ENCODE measurements at regions not wholly inside any gene's neighbourhood (a gene's known extent, or its start where the extent isn't known, plus 50 kb on each side); places are given as distances from the start of the nearest gene placed in this dataset.
"Not testable (repeated sequence)": the region's sequence is repeated elsewhere in the genome, so short reads cannot be mapped to it uniquely, and the experiment has no call there.

- H3K9ac ChIP-seq, result no peak overlapping the region
- no peaks in the 10 kb centered on the region for H4K20me1 ChIP-seq
- no peaks in the 10 kb centered on the region; the same call in 1 of the 2 replicates for H3K4me1 ChIP-seq
- H3K36me3 ChIP-seq, result no peaks in the 10 kb centered on the region
- no peak for TF ChIP-seq Cebpa-rat (IDR thresholded peaks at IDR 0.05)
- H3K9me3 ChIP-seq, result no peaks in the 10 kb centered on the region
- H3K4me2 ChIP-seq, result no peak overlapping the region
- H3K4me3 ChIP-seq, result no peak overlapping the region
- no peaks in the 10 kb centered on the region for H3K27me3 ChIP-seq
- H3K27ac ChIP-seq, result no peak overlapping the region
Observed at GRCh38 chr2:64880193-64880951, 108.8 kb upstream of the SLC1A4 start.

DNA sequence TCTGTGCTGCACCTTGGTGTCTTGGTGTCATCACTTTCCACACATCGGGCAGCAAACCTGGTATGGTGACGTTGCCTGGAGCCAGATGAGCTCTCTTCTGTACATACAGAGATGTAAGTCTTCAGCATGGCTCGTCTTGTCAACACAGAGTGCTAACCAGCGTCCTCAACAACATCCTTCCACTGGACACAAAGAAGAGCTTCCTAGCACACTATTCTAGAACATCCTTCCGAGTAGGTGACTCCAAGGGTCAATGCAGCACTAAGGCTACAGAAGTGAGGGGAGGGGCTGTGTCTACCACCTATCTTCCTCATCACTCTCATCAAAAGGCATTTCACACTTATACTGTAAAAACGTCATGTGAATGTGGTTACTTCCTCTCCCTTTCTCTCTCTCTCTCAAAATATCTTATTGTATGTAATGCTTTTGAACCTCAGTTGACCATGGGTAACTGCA, 108.1 kb upstream of the SLC1A4 start:
- Histone ChIP-seq H3K36me3 (no peaks in the 10 kb centered on the region), H3K27ac (no peak overlapping the region), H3K4me3 (no peak overlapping the region), H3K4me1 (no peaks in the 10 kb centered on the region; the same call in 1 of the 2 replicates), H4K20me1 (no peaks in the 10 kb centered on the region), H3K4me2 (no peak overlapping the region; the same call in 1 of the 2 replicates), H3K9me3 (no peaks in the 10 kb centered on the region), H3K9ac (no peak overlapping the region), H3K27me3 (no peaks in the 10 kb centered on the region)
- TF ChIP-seq Cebpa-rat (IDR thresholded peaks at IDR 0.05), result no peak

DNA sequence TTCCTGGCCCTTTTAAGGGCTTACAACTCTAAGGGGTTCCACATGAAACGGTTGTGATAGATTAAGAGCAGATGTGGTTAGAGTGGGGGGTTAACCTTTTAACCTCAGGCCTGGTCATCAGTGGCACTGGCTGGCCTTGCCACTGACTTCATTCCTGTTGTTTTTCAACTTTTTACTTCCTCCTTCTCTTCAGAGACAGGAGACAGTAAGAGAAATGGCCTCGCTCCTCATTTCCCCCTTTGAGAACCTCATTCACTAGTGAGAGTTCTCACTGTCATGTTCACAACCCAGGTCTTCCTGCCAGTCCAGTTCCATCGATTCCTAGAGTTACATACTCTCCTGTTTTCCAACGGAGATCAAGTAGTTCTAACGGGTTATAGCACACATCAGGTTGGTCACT, 101.6 kb upstream of the SLC1A4 start:
- H3K27me3 ChIP-seq, result no peaks in the 10 kb centered on the region
- H3K9me3 ChIP-seq, result peaks cover 31% of the 10 kb centered on the region
- H3K4me3 ChIP-seq, result no peak overlapping the region
- H3K36me3 ChIP-seq, result no peaks in the 10 kb centered on the region
- no peak overlapping the region for H3K9ac ChIP-seq
- H4K20me1 ChIP-seq, result no peaks in the 10 kb centered on the region
- no peaks in the 10 kb centered on the region for H3K4me1 ChIP-seq
- no peak for TF ChIP-seq Cebpa-rat (IDR thresholded peaks at IDR 0.05)
- H3K4me2 ChIP-seq, result no peak overlapping the region
- no peak overlapping the region for H3K27ac ChIP-seq

DNA sequence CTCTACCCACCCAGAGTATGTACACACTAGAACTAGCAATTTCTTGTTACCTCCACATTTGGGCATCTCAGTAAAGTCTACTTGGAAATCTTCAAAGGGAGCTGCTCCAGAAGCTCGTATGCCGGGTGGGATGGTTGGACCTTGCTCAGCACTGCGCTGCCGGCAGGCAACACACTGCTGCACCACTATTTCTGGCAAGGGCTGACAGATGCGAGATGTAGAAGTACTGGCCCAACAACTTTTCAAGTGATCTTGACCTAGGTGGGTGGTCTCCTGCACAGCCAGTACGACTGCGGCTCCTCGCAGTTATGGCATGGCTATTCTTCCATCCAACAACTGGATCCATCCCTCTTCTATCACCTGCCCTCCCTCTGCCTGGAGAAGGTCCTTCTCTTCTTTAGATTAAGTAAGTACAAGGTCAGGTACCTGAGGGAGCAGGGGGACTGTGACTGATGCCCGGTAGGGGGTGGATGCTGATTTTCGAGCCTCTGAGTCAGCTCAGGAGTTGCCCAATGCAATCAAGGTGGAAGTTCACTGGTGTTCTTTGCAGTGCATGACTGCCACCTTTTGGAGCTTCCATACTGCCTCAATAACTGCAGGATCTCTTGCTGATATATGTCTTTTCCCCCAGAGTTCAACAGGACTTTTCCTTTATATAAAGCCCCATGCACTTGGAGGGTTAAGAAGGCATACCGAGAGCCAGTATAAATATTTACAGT, 100.4 kb upstream of the SLC1A4 start:
- H3K4me1 ChIP-seq, result no peaks in the 10 kb centered on the region
- no peak overlapping the region for H3K4me3 ChIP-seq
- H3K9ac ChIP-seq, result no peak overlapping the region
- no peak for TF ChIP-seq Cebpa-rat (IDR thresholded peaks at IDR 0.05)
- no peaks in the 10 kb centered on the region for H3K27me3 ChIP-seq
- no peak overlapping the region for H3K4me2 ChIP-seq
- peaks cover 31% of the 10 kb centered on the region for H3K9me3 ChIP-seq
- H3K36me3 ChIP-seq, result no peaks in the 10 kb centered on the region
- H4K20me1 ChIP-seq, result no peaks in the 10 kb centered on the region
- no peak overlapping the region for H3K27ac ChIP-seq

DNA sequence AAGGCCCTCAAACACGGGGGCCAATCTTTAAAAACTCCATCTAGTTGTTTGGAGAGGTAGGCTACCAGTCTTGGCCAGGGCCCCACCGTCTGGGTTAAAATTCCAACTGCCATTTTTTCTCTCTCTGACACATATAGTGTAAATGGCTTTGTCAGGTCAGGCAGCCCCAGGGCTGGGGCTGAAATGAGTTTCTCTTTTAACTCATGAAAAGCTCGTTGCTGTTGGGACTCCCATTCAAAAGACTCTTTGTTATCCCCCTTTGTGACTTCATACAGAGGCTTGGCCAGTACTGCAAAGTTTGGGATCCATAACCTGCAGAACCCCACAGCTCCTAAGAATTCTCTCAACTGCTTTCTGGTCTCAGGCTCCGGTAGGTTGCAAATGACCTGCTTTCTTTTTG, 99.4 kb upstream of the SLC1A4 start:
- Histone ChIP-seq H3K4me3 (no peak overlapping the region), H3K9ac (no peak overlapping the region), H3K4me1 (no peaks in the 10 kb centered on the region), H3K36me3 (no peaks in the 10 kb centered on the region), H3K4me2 (no peak overlapping the region), H3K27me3 (no peaks in the 10 kb centered on the region), H3K27ac (no peak overlapping the region), H4K20me1 (no peaks in the 10 kb centered on the region), H3K9me3 (peaks cover 31% of the 10 kb centered on the region)
- TF ChIP-seq Cebpa-rat (IDR thresholded peaks at IDR 0.05), result no peak

DNA sequence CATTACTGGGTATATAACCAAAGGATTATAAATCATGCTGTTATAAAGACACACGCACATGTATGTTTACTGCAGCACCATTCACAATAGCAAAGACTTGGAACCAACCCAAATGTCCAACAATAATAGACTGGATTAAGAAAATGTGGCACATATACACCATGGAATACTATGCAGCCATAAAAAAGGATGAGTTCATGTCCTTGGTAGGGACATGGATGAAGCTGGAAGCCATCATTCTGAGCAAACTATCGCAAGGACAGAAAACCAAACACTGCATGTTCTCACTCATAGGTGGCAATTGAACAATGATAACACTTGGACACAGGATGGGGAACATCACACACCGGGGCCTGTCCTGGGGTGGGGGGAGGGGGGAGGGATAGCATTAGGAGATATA, 92.6 kb upstream of the SLC1A4 start:
- not testable (repeated sequence) for H4K20me1 ChIP-seq, H3K4me3 ChIP-seq, H3K4me2 ChIP-seq, H3K27ac ChIP-seq, H3K4me1 ChIP-seq, H3K36me3 ChIP-seq, H3K9me3 ChIP-seq, H3K9ac ChIP-seq, H3K27me3 ChIP-seq

GRCh38 chr2:64899081-64899865, 89.9 kb upstream of the SLC1A4 start:
- TF ChIP-seq Cebpa-rat (IDR thresholded peaks at IDR 0.05), result no peak
- Histone ChIP-seq H3K36me3 (no peaks in the 10 kb centered on the region), H3K27ac (no peak overlapping the region), H3K4me2 (no peak overlapping the region), H4K20me1 (no peaks in the 10 kb centered on the region), H3K4me3 (no peak overlapping the region), H3K9ac (no peak overlapping the region), H3K4me1 (peaks cover 4% of the 10 kb centered on the region), H3K9me3 (no peaks in the 10 kb centered on the region), H3K27me3 (no peaks in the 10 kb centered on the region)

- peaks cover 10% of the 10 kb centered on the region for H3K4me1 ChIP-seq
- not testable (repeated sequence) for H3K9me3 ChIP-seq, H3K4me3 ChIP-seq, H3K36me3 ChIP-seq, H3K27me3 ChIP-seq, H4K20me1 ChIP-seq, H3K27ac ChIP-seq, H3K9ac ChIP-seq, H3K4me2 ChIP-seq
Observed at GRCh38 chr2:64899876-64900275, 89.3 kb upstream of the SLC1A4 start.

DNA sequence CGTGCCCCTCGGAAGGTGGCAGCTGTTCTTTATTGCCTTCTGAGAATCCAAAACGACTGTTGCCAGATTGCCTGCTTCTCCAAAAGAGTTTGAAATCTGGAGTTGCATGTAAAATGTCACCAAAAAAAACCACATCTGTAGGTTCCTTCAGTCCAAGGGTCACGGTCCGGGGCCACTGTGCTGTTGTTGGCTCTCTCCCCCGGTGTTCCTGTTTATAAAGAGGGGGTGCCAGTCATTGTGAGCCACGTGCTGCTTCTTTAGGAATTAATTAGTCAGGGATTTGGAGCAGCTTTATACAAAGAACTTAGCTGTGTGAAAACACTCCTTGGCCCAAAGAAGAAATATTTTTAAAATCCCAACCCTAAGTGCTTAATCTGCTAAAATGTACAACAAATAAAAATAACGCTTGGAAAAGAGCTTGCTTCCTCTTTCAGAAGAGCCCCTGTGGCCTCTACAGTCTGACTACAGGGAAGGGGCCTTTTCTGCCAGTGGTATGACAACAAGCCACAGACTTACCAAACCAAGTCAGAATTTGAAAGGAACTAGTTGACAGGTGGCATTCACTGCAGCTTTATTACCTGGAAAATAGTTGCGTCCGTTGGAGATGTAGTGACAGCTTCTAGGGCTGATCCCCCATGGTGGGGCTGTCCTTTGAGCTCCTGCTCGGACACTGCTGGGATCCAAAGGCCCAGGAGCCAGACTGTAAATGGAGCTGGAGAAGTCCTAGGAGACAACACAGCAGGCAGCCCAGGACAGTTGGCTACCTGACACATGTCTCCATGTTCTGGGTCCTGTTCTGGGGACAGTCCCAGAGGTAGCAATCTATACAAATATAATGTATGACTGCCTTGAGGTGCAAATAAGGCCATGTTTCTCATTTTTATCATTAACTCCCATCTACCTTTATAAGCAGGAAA, 84.5 kb upstream of the SLC1A4 start:
- Histone ChIP-seq H3K27ac (no peak overlapping the region), H3K4me2 (peak overlapping the region; percentile 31), H3K36me3 (no peaks in the 10 kb centered on the region), H4K20me1 (no peaks in the 10 kb centered on the region), H3K4me3 (no peak overlapping the region), H3K27me3 (no peaks in the 10 kb centered on the region), H3K9me3 (no peaks in the 10 kb centered on the region), H3K4me1 (peaks cover 12% of the 10 kb centered on the region), H3K9ac (no peak overlapping the region)
- TF ChIP-seq Cebpa-rat (IDR thresholded peaks at IDR 0.05), result no peak

Data from BLaER1 (cell line).